HUDEP-2 (cell line): ENCODE measurements at regions not wholly inside any gene's neighbourhood (a gene's known extent, or its start where the extent isn't known, plus 50 kb on each side); places are given as distances from the start of the nearest gene placed in this dataset.
"Not testable (repeated sequence)": the region's sequence is repeated elsewhere in the genome, so short reads cannot be mapped to it uniquely, and the experiment has no call there.

Experiments
- DNase-seq, 76 experiments: peaks; one replicate each; lab custom pipeline; 2025; ENCODE audit not compliant: unreplicated experiment in 76 of 76; lab: John Stamatoyannopoulos, UW

DNA sequence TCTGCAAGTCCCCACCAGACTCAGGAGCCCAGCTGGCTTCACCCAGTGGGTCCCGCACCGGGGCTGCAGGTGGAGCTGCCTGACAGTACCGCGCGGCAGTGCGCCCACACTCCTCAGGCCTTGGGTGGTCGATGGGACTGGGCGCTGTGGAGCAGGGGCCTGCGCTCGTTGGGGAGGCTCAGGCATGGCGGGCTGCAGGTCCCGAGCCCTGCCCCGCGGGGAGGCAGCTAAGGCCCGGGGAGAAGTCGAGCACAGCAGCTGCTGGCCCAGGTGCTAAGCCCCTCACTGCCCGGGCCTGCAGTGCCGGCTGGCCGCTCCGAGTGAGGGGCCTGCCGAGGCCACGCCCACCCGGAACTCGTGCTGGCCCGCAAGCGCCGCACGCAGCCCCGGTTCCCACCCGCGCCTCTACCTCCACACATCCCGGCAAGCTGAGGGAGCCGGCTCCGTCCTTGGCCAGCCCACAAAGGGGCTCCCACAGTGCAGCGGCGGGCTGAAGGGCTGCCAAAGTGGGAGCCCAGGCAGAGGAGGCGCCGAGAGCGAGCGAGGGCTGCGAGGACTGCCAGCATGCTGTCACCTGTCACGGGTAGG is 2021.7 kb upstream of the LRRTM1 start:
- DNase-seq, result not testable (repeated sequence)

DNA sequence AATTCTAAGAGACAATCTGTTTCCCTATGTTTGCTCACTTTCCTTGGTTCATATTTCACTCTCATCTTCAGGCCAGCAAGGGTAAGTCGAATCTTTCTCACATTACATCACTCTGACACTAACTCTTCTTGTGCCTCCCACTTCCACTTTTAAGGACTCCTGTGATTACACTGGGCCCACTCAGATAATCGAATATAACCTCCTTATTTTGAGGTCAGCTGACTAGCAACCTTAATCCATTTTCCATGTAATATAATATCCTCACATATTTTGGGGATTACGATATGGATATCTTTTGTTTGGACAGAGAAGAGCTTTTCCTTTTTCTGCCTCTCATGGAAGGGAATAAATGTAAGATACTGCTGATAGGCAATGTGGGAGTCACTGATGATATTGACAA is 2015.7 kb upstream of the LRRTM1 start:
- no peak for DNase-seq

DNA sequence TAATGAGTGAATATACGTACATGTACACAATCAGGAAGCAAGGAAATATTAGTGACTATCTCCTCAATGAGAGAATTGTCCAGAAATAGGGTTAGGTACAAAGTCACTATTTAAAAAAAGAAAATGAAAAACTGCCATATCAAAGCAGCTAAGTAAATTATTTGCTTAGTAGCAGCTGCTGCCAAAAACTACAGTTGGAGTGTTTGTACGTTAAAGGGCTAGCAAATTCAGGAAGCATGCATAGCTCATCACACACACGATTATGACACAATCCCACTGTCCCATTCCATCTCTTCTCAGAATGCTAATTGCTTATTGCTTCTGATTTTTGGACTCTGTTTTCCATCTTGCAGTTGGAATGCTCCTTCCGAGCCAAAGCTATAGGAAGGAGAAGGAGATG is 2012.5 kb upstream of the LRRTM1 start:
- no peak for DNase-seq

DNA sequence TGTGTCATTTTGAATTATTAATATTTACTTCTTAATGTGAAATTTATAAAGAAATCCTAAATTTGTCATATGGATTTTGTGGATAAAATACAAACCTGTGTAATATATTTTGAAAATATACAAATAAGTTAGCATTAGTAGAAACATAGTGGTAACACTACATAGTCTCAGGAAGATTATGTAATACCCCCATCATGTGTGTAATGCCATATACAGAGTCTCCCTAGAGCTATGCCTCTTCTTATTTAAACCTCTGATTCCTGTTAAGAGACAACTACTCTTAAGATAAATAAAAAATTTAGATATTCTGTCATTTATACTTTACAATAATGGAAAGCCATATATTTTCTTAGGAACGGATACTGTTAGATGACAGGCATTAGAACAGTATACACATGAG is 2012.0 kb upstream of the LRRTM1 start:
- DNase-seq, result no peak

- DNase-seq, result no peak
Measured at GRCh38 chr2:82314836-82315472, 2010.4 kb upstream of the LRRTM1 start.

GRCh38 chr2:82307511-82307910 is 2003.0 kb upstream of the LRRTM1 start:
- no peak for DNase-seq

GRCh38 chr2:82301506-82301905 is 1997.0 kb upstream of the LRRTM1 start:
- DNase-seq, result no peak

DNA sequence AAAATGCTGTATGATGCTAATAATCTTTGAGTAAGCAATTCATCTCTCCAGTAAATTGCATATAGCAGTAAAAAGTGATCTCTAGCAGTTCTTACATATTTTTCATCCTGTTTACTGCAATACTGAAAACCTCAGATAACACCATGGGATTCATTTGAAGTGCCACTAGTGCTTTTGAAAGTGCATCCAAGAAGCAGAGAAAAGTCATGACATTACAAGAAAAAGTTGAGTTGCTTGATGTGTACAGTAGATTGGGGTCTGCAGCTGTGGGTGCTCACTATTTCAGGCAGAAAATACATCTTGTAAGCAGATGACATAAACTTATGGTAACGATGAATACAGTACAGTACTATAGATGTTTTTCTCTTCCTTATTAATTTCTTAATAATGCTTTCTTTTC is 1984.9 kb upstream of the LRRTM1 start:
- no peak for DNase-seq

GRCh38 chr2:82283075-82283474 is 1978.5 kb upstream of the LRRTM1 start:
- DNase-seq, result no peak

DNA sequence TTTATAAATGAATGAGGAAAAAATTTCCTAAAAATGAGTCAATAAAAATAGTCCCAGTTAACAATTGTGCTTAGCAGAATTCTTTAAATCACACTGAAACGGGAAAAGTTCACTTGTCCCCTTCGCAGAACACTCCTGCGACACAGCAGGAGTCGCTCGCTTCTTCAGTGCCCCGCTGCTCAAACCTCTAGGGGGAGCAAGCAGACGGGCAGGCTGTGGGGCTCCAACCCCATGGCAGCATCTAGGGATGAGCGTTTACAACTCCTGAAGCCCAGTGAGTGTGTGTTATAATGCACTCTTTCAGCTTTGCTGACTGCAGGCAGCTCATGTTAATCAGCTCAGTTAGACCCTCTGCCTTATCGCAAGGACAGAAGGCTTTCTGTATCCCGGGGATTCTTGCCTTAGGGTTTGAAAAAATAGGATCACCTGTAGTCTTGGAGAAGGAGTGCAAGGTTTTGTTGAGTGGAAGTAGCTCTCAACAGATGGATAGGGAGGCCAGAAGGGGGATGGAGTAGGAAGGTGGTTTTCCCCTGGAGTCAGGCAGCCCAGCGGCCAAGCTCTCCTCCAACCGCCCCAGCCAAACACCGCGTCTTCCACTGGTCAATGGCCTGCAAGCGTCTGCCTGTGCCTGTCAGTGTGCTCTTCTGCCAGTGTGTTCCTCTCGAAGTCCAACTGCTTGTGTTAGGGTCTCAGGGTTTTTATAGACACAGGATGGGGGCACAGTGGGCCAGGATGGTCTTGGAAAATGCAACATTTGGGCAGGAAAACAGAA is 1977.7 kb upstream of the LRRTM1 start:
- peak in 1 of 76 experiments; percentile 2 for DNase-seq

DNA sequence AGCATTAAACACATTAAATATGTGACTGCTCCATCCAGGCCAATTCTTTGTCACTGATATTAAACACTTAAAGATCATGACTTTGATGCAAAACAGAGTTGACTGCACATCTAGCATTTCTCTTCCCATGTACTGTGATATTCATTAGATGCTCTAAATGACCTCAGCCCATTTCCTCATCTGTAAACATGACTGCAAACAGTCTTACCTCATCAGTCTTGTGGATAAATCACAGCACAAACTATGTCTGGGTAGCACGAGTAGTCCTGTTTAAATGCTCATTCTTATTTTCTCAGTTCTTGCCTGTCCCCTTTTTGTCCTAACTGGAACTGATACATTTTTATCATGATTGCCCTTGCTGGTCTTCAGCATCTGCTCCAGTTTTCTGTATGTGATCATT is 1974.8 kb upstream of the LRRTM1 start:
- no peak for DNase-seq

DNA sequence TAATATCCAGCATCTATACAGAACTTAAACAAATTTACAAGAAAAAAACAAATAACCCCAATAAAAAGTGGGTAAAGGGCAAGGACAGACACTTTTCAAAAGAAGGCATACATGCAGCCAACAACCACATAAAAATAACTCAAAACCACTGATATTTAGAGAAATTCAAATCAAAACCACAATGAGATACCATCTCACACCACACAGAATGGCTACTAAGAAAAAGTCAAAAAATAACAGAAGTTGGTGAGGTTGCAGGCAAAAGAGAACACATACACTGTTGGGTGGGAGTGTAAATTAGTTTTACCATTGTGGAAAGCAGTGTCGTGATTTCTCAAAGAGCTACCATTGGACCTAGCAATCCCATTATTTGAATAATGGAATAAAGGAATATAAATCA is 1973.9 kb upstream of the LRRTM1 start:
- no peak for DNase-seq

- no peak for DNase-seq
Measured at GRCh38 chr2:82275599-82275998, 1971.0 kb upstream of the LRRTM1 start.

DNA sequence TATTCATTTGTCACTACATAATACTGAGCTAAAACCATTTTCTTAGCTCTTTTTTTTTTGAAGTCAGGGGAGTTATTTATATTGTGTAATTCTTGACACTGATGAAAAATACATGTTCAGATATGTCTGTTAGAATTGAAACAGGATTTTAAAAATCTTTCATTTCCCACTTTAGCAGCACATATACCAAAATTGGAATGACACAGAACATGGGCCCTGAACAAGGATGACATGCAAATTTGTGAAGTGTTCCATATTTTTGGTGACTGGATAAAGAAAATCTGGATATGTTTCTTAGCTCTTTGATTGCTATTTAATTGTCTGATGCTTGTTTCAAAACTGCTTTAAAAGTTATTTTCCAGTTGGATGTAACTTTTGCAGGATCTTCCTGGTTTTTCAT is 1963.9 kb upstream of the LRRTM1 start:
- no peak for DNase-seq

GRCh38 chr2:82260521-82260920 is 1956.0 kb upstream of the LRRTM1 start:
- DNase-seq, result no peak

DNA sequence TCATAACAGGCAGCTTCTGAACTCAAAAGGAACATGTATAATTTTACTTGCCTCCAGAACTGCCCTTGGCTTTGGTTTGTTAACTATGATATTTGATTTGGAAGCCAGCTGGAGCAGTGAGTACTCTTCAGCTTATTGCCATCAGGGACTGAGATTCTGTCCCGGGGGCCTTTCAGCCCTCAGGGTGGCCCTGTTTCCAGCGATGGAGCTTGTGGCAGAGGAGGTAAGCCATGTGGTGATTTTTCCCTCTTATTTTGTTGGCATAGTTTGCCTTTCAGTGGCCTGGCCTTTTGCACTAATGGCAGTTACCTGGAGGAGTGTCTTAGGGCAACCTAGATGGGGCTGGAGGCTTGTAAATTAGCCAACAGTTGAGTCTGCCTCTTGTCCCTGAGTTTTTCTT is 1955.0 kb upstream of the LRRTM1 start:
- no peak for DNase-seq

- DNase-seq, result no peak
Measured at GRCh38 chr2:82257796-82258555, 1953.4 kb upstream of the LRRTM1 start.

- no peak for DNase-seq
Measured at GRCh38 chr2:82256983-82257632, 1952.6 kb upstream of the LRRTM1 start.

DNA sequence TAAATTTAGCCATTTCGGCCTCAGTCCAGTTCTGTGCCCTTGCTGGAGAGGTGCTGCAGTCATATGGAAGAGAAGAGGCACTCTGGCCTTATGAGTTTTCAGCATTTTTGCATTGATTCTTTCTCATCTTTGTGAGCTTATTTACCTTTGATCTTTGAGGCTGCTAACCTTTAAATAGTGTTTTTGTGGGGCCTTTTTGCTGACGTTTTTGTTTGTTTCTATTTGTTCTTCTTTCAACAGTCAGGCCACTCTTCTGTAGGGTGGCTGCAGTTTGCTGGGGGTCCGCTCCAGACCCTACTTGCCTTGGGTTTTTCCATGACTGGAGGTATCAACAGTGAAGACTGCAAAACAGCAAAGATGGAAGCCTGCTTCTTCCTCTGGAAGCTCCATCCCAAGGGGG is 1951.7 kb upstream of the LRRTM1 start:
- DNase-seq, result no peak

GRCh38 chr2:82254728-82255127 is 1950.2 kb upstream of the LRRTM1 start:
- no peak for DNase-seq

DNA sequence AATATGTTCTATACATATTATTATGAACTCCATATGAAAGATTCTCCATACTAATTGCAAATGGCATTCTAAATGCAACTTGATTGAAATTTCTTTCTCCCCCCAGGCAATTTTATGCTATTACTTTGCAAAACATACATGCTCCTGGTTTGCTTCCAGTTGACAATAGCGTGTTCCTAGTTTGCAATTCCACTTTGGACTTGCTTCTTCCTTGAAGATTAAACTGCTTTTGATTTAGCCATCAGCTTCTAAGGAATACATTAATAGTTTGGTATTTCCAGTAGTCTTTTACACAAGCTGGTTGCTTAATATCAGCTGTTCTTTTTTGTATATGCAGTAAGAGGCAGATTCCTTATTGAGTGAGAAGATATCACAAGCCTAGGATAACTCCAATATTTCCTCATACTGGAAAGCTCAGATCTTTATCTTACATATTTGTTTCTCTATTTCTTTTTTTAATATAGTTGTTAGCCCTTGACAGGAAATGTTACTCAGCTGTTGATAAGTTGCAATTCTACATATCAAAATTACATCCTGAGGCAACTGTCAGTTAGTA is 1941.7 kb upstream of the LRRTM1 start:
- DNase-seq, result no peak
